Astrocyte of the cerebellum (primary cell): ENCODE measurements at regions not wholly inside any gene's neighbourhood (a gene's known extent, or its start where the extent isn't known, plus 50 kb on each side); places are given as distances from the start of the nearest gene placed in this dataset.

Experiments used
- DNase-seq: peaks from one replicate; pipeline ENCODE4 v3.0.0-alpha.2; 2011; ENCODE audit warnings: low read depth
- H3K4me3 ChIP-seq: 2 replicates; pipeline ENCODE4 v1.5.1; 2011; ENCODE audit warnings: mild to moderate bottlenecking, low read depth, low read length, moderate library complexity
- in situ Hi-C: cut with HindIII; loops from 2 replicates; pipeline ENCODE4 v1.10.0; 2017; ENCODE audit warnings: low sequenced_read_pairs
- TF ChIP-seq, protein P1 (sequence below): IDR thresholded peaks from 2 replicates; pipeline ENCODE4 v1.5.1; 2012; ENCODE audit warnings: low read length, low read depth, moderate library complexity, mild to moderate bottlenecking; ENCODE audit errors: missing control alignments

GRCh38 chrX:1767026-1767425 lies 152.2 kb downstream of the ASMT start:
- in situ Hi-C loops = no loop called here
- TF ChIP-seq, protein P1, sequence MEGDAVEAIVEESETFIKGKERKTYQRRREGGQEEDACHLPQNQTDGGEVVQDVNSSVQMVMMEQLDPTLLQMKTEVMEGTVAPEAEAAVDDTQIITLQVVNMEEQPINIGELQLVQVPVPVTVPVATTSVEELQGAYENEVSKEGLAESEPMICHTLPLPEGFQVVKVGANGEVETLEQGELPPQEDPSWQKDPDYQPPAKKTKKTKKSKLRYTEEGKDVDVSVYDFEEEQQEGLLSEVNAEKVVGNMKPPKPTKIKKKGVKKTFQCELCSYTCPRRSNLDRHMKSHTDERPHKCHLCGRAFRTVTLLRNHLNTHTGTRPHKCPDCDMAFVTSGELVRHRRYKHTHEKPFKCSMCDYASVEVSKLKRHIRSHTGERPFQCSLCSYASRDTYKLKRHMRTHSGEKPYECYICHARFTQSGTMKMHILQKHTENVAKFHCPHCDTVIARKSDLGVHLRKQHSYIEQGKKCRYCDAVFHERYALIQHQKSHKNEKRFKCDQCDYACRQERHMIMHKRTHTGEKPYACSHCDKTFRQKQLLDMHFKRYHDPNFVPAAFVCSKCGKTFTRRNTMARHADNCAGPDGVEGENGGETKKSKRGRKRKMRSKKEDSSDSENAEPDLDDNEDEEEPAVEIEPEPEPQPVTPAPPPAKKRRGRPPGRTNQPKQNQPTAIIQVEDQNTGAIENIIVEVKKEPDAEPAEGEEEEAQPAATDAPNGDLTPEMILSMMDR = no peak
- H3K4me3 ChIP-seq = no peak overlapping the region
- no peak for DNase-seq

DNA sequence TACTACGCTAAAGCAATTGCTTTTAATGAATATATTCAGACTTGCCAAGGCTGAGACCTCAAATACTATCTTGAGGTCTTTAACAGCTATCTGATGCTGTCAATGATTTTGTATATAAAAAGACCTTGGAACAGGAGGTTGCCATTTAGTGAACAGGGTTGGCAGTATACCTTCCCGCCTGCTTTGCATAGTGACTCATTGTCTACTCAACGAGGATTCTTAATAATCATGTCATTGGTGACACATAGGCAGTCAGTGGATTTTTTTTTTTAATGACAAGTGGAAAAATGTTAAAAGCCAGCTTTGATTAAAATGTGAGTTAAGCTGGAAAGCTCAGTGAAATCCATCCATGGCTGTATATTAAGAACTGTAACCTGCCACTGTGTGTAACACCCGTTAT lies 164.0 kb downstream of the ASMT start:
- no peak overlapping the region for H3K4me3 ChIP-seq
- TF ChIP-seq, protein P1 = no peak
- in situ Hi-C loops = no loop called here
- no peak for DNase-seq

DNA sequence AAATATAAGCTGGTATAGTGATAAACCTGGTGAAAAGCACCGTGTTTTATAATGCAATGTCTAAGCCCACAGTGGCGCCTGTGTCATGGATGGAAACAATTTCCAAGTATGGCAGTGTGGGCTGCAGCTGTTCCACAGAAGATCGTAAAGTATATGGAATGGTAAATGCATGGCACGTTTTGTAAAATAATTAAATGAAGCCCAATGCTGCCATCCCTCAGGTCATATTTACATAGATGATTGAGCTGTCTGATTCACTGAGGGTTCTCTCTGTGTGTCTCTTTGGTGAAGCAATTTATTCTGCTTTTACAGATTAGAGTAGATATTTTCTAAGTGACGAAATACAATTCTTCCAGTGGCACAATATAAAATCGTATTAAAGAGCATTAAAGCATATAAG lies 164.8 kb downstream of the ASMT start:
- TF ChIP-seq, protein P1 = no peak
- in situ Hi-C loops = no loop called here
- DNase-seq = no peak

GRCh38 chrX:1781766-1782165 lies 166.9 kb downstream of the ASMT start:
- no peak for DNase-seq
- in situ Hi-C loops = no loop called here
- TF ChIP-seq, protein P1 = no peak
- no peak overlapping the region for H3K4me3 ChIP-seq

More for the DNA sequence above, 164.8 kb downstream of the ASMT start:
- no peak overlapping the region for H3K4me3 ChIP-seq

- no peak for DNase-seq
- H3K4me3 ChIP-seq = no peak overlapping the region
- in situ Hi-C loops = no loop called here
- TF ChIP-seq, protein P1 = no peak
These were observed 169.9 kb downstream of the ASMT start for GRCh38 chrX:1784773-1785172.

GRCh38 chrX:1788300-1788911 lies 173.5 kb downstream of the ASMT start:
- H3K4me3 ChIP-seq = no peak overlapping the region
- in situ Hi-C loops = no loop called here
- DNase-seq = no peak
- TF ChIP-seq, protein P1 = no peak
